Tibial nerve (tissue), 4 donors: ENCODE measurements at regions not wholly inside any gene's neighbourhood (a gene's known extent, or its start where the extent isn't known, plus 50 kb on each side); places are given as distances from the start of the nearest gene placed in this dataset.

Experiments
- DNase-seq, 2 donors: peaks; one replicate each; pipeline ENCODE4 v3.0.0-alpha.2; 2019; ENCODE audit warnings: low spot score in 2 of 2
- H3K27ac ChIP-seq, 4 donors: fragments of 200-600 bp; sonication (generic) in 3 of 4; one replicate each; pipeline ENCODE4 v1.5.1; 2017 to 2019; ENCODE audit warnings: mild to moderate bottlenecking in 1 of 4
- H3K27me3 ChIP-seq, 2 donors: fragments of 200-600 bp; sonication (generic) in 1 of 2; one replicate each; pipeline versions ENCODE4 v1.5.1 to v1.6.0; 2017 to 2019
- H3K36me3 ChIP-seq, 3 donors: fragments of 200-600 bp; sonication (generic); one replicate each; pipeline ENCODE4 v1.5.1; 2018 to 2019
- H3K4me1 ChIP-seq, 4 donors: fragments of 200-600 bp; sonication (generic) in 3 of 4; one replicate each; pipeline ENCODE4 v1.5.1; 2017 to 2019
- H3K4me3 ChIP-seq, 4 donors: fragments of 200-600 bp; sonication (generic) in 3 of 4; one replicate each; pipeline ENCODE4 v1.5.1; 2017 to 2019; ENCODE audit warnings: mild to moderate bottlenecking in 1 of 4, moderate library complexity in 1 of 4
- H3K9me3 ChIP-seq, 4 donors: fragments of 200-600 bp; sonication (generic) in 3 of 4; one replicate each; pipeline ENCODE4 v1.5.1; 2017 to 2019
- EP300 ChIP-seq, 2 donors: sonication (generic); formaldehyde crosslinking; IDR thresholded peaks; one replicate each; pipeline ENCODE4 v1.6.1; 2017; ENCODE audit warnings: antibody characterized with exemption in 2 of 2, mild to moderate bottlenecking in 1 of 2
- POLR2A ChIP-seq, 2 donors: fragments of 450-650 bp; IDR thresholded peaks; one replicate each; pipeline ENCODE4 v1.6.1; 2017; ENCODE audit warnings: antibody characterized with exemption in 2 of 2, mild to moderate bottlenecking in 2 of 2, moderate library complexity in 2 of 2
- WGBS, 2 donors: methylation state at CpG; one replicate each; pipeline ENCODE4 v1.1.5; 2018; 5-methylcytosine and 5-hydroxymethylcytosine counted together
- TF ChIP-seq, protein P1 (sequence below), 5 experiments: fragments of 200-600 bp in 3 of 5; fragments of 450-650 bp in 2 of 5; sonication (generic) in 3 of 5; IDR thresholded peaks; one replicate each; pipeline ENCODE4 v1.5.1; 2016 to 2019; ENCODE audit warnings: antibody characterized with exemption in 5 of 5, mild to moderate bottlenecking in 3 of 5, moderate library complexity in 2 of 5

DNA sequence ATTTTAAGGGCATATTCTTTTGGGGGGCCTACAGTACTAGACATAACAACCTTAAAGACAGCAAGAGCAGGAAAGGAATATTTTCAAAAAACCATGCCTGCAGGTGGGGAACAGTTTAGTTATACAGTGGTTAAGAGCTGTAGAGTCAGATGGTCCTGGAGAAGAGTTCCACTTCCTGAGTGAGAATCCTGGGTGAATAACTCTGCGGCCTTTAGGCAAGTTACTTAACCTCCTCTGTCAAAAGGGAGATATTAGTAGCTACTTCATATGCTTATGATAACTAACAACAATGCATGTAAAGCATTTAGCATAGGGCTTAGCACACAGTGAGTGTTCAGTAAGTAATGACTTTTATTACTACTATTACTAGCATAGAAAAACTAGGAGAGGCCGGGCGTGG, 119.2 kb upstream of the TAB2 start:
- no peaks in the 10 kb centered on the region for H3K36me3 ChIP-seq
- 73 to 94% methylated on average over 3 of the region's 3 CpGs for WGBS, 2 donors
- no peak for TF ChIP-seq POLR2A (IDR thresholded peaks at IDR 0.05)
- no peak for TF ChIP-seq EP300 (IDR thresholded peaks at IDR 0.05)
- TF ChIP-seq, protein P1, sequence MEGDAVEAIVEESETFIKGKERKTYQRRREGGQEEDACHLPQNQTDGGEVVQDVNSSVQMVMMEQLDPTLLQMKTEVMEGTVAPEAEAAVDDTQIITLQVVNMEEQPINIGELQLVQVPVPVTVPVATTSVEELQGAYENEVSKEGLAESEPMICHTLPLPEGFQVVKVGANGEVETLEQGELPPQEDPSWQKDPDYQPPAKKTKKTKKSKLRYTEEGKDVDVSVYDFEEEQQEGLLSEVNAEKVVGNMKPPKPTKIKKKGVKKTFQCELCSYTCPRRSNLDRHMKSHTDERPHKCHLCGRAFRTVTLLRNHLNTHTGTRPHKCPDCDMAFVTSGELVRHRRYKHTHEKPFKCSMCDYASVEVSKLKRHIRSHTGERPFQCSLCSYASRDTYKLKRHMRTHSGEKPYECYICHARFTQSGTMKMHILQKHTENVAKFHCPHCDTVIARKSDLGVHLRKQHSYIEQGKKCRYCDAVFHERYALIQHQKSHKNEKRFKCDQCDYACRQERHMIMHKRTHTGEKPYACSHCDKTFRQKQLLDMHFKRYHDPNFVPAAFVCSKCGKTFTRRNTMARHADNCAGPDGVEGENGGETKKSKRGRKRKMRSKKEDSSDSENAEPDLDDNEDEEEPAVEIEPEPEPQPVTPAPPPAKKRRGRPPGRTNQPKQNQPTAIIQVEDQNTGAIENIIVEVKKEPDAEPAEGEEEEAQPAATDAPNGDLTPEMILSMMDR (IDR thresholded peaks at IDR 0.05): no peak
- no peak for DNase-seq
- no peak overlapping the region for H3K27ac ChIP-seq
- no peaks in the 10 kb centered on the region for H3K27me3 ChIP-seq
- H3K9me3 ChIP-seq: peaks cover 0 to 32% (median 0%) of the 10 kb centered on the region in 4 donors
- peaks cover 0 to 22% (median under 1%) of the 10 kb centered on the region in 4 donors for H3K4me1 ChIP-seq
- no peak overlapping the region for H3K4me3 ChIP-seq

DNA sequence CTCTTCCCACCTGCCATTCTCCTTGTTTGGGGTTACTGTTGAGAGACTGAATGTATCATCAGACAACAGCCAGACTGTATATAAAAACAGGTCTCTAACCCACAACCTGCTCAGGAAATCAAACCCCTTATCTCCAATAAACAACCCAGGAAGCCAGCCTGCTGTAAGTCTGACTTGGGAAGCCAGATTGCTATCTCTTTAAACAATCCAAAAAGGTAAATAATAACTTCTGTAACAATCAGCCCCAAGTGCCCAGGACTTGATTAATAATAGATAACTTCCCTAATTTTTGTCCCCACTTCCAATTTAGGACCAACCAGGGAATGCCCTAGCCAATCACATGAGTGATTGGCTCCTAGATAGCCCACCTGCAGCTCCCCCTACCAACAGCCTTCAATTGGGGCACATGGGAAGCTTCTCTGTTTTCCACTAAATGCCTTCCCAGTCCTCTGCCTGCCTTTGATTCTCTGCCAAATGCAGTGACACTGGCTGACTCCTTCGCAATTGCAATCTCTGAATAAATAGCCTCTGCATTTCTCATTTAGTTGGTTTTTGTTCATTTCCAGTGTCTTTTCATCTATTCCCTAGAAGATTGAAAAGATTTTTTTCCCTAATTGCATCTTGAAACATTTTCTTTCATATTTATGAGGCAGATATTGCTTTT, 117.1 kb upstream of the TAB2 start:
- Histone ChIP-seq H3K27ac (peak overlapping the region; percentile 3 to 76 (median 18)), H3K27me3 (no peaks in the 10 kb centered on the region), H3K4me3 (no peak overlapping the region), H3K36me3 (no peaks in the 10 kb centered on the region), H3K9me3 (peaks cover 0 to 32% (median 0%) of the 10 kb centered on the region in 4 donors), H3K4me1 (peaks cover 0 to 23% (median 2%) of the 10 kb centered on the region in 4 donors)
- WGBS, 2 donors: 18 to 20% methylated on average over 1 of the region's 1 CpG
- no peak for DNase-seq
- TF ChIP-seq EP300 (IDR thresholded peaks at IDR 0.05) (no peak), POLR2A (IDR thresholded peaks at IDR 0.05) (no peak)
- TF ChIP-seq, protein P1 (IDR thresholded peaks at IDR 0.05): no peak

GRCh38 chr6:149201068-149201655, 116.3 kb upstream of the TAB2 start:
- Histone ChIP-seq H3K27ac (peak overlapping the region; percentile 3 to 76 (median 18)), H3K27me3 (no peaks in the 10 kb centered on the region), H3K9me3 (peaks cover 0 to 32% (median 0%) of the 10 kb centered on the region in 4 donors), H3K4me3 (no peak overlapping the region), H3K36me3 (no peaks in the 10 kb centered on the region), H3K4me1 (peaks cover 0 to 23% (median 2%) of the 10 kb centered on the region in 4 donors)
- DNase-seq: no peak
- WGBS, 2 donors: 32 to 41% methylated on average over 7 of the region's 7 CpGs
- TF ChIP-seq EP300 (IDR thresholded peaks at IDR 0.05) (no peak), POLR2A (IDR thresholded peaks at IDR 0.05) (no peak)
- TF ChIP-seq, protein P1 (IDR thresholded peaks at IDR 0.05): no peak

- WGBS, 2 donors: 92 to 96% methylated on average over 4 of the region's 4 CpGs
- Histone ChIP-seq H3K4me1 (peaks cover 0 to 23% (median 2%) of the 10 kb centered on the region in 4 donors), H3K27me3 (no peaks in the 10 kb centered on the region), H3K4me3 (no peak overlapping the region), H3K27ac (no peak overlapping the region), H3K36me3 (no peaks in the 10 kb centered on the region), H3K9me3 (peaks cover 0 to 28% (median 0%) of the 10 kb centered on the region in 4 donors)
- TF ChIP-seq, protein P1 (IDR thresholded peaks at IDR 0.05): no peak
- TF ChIP-seq EP300 (IDR thresholded peaks at IDR 0.05): no peak
- no peak for TF ChIP-seq POLR2A (IDR thresholded peaks at IDR 0.05)
- no peak for DNase-seq
Observed at GRCh38 chr6:149202100-149202499, 115.4 kb upstream of the TAB2 start.

DNA sequence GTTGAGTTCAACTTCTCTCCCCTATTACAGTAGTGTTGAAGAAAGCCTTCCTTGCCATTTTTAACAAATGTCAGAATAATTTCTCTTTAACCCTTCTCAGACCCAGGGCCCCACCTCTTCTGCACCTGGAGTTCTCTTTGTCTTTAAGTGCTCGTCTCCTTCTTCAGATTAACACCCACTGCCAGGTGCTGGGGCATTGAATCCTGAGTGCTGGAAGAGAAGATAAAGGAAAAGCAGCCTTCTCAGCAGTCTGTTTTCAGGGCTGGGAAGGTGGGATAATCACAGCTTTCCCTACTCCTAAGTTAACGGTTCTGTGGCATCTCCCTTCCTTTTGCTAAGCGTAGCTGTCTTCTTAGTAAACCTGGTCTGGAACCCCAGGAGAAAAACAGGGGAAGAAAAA, 114.6 kb upstream of the TAB2 start:
- H3K4me1 ChIP-seq: peaks cover 0 to 23% (median 2%) of the 10 kb centered on the region in 4 donors
- DNase-seq: no peak
- no peaks in the 10 kb centered on the region for H3K36me3 ChIP-seq
- no peak overlapping the region for H3K4me3 ChIP-seq
- H3K9me3 ChIP-seq: peaks cover 0 to 19% (median 0%) of the 10 kb centered on the region in 4 donors
- H3K27me3 ChIP-seq: no peaks in the 10 kb centered on the region
- TF ChIP-seq POLR2A (IDR thresholded peaks at IDR 0.05): no peak
- TF ChIP-seq EP300 (IDR thresholded peaks at IDR 0.05): no peak
- TF ChIP-seq, protein P1 (IDR thresholded peaks at IDR 0.05): no peak
- no peak overlapping the region for H3K27ac ChIP-seq
- 95 to 97% methylated on average over 3 of the region's 3 CpGs for WGBS, 2 donors
